Lung (tissue), 11 donors: ENCODE measurements at regions not wholly inside any gene's neighbourhood (a gene's known extent, or its start where the extent isn't known, plus 50 kb on each side); places are given as distances from the start of the nearest gene placed in this dataset.

Source experiments
- ATAC-seq: fragments of 200-7000 bp; cut with Tn5 transposase; one replicate; pipeline ENCODE4 v1.9.1; 2020; ENCODE audit warnings: moderate number of reproducible peaks; ENCODE audit not compliant: insufficient read depth, low FRiP score
- DNase-seq, 3 donors: peaks; one replicate each; pipeline ENCODE4 v3.0.0-alpha.2; 2013 to 2017
- H3K27ac ChIP-seq, 2 donors: one replicate each; pipeline ENCODE4 v1.5.1; 2013; ENCODE audit warnings: mild to moderate bottlenecking in 2 of 2, moderate library complexity in 2 of 2, control low read depth in 1 of 2, inconsistent platforms in 1 of 2, low read depth in 1 of 2, low read length in 1 of 2
- H3K27me3 ChIP-seq, 3 donors: one replicate each; pipeline ENCODE4 v1.5.1; 2013; ENCODE audit warnings: low read length in 2 of 3; ENCODE audit not compliant: control insufficient read depth in 3 of 3, insufficient read depth in 3 of 3
- H3K36me3 ChIP-seq, 4 donors: one replicate each; pipeline ENCODE4 v1.5.1; 2013; ENCODE audit warnings: low read length in 4 of 4, mild to moderate bottlenecking in 1 of 4, moderate library complexity in 1 of 4; ENCODE audit not compliant: control insufficient read depth in 4 of 4, insufficient read depth in 4 of 4
- H3K4me1 ChIP-seq, 5 donors: one replicate each; pipeline ENCODE4 v1.5.1; 2013; ENCODE audit warnings: low read length in 5 of 5, mild to moderate bottlenecking in 2 of 5, moderate library complexity in 1 of 5; ENCODE audit not compliant: control insufficient read depth in 5 of 5, insufficient read depth in 5 of 5
- H3K4me3 ChIP-seq: one replicate; pipeline ENCODE4 v1.5.1; 2013; ENCODE audit warnings: mild to moderate bottlenecking, control low read depth, moderate library complexity
- H3K9ac ChIP-seq, 2 donors: one replicate each; pipeline ENCODE4 v1.5.1; 2013; ENCODE audit warnings: low read length in 2 of 2, control low read depth in 1 of 2; ENCODE audit not compliant: insufficient read depth in 1 of 2
- H3K9me3 ChIP-seq, 4 donors: one replicate each; pipeline ENCODE4 v1.5.1; 2013; ENCODE audit warnings: low read length in 3 of 4, mild to moderate bottlenecking in 1 of 4, moderate library complexity in 1 of 4; ENCODE audit not compliant: control insufficient read depth in 4 of 4, insufficient read depth in 3 of 4
- CTCF ChIP-seq: IDR thresholded peaks from 2 replicates; pipeline ENCODE4 v1.5.1; 2012; ENCODE audit warnings: mild to moderate bottlenecking; ENCODE audit errors: control extremely low read depth, extremely low read depth
- WGBS, 2 donors: extraction: QIAGEN DNeasy Blood & Tissue Kit; methylation state at CpG; one replicate each; pipeline ENCODE4 v1.1.7; 2013; 5-methylcytosine and 5-hydroxymethylcytosine counted together
- donor health status: control.
- donor health status: control.
- donor health status: Bipolar disorder and iron deficiency.
- donor health status: healthy.
- donor health status: DM: yes; HTN: yes; CAD: no.

DNA sequence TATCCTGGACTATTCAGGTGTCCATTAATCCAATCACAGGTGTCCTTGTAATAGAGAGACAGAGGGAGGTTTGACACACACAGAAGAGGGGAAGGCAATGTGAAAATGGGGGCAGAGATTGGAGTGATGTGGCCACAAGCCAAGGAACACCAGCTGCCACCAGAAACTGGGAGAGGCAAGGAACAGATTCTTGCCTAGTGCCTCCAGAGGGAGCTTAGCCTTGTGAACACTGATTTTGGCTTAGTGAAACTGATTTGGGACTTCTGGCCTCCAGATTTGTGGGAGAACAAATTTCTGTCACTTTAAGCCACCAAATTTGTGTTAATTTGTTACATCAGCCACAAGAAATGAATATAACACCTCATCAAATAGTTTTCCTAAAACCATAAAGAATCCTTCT, 416.2 kb downstream of the ENC1 start:
- no peaks in the 10 kb centered on the region for H3K27me3 ChIP-seq
- H3K4me1 ChIP-seq = peaks cover 0 to 7% (median 2%) of the 10 kb centered on the region in 5 donors
- H3K9me3 ChIP-seq = peaks cover 0 to 5% (median 2%) of the 10 kb centered on the region in 4 donors
- H3K9ac ChIP-seq = no peak overlapping the region
- ATAC-seq = no peak
- H3K27ac ChIP-seq = no peak overlapping the region
- TF ChIP-seq CTCF = no peak
- no peaks in the 10 kb centered on the region for H3K36me3 ChIP-seq
- DNase-seq = no peak
- H3K4me3 ChIP-seq = no peak overlapping the region

GRCh38 chr5:74222806-74223205, 417.7 kb downstream of the ENC1 start:
- Histone ChIP-seq H3K36me3 (no peaks in the 10 kb centered on the region), H3K27me3 (no peaks in the 10 kb centered on the region), H3K27ac (no peak overlapping the region), H3K4me3 (no peak overlapping the region), H3K9ac (no peak overlapping the region), H3K9me3 (peaks cover 0 to 5% (median 2%) of the 10 kb centered on the region in 4 donors), H3K4me1 (peaks cover 0 to 7% (median 2%) of the 10 kb centered on the region in 5 donors)
- DNase-seq (no peak), ATAC-seq (no peak)
- TF ChIP-seq CTCF = no peak
- 50 to 70% methylated on average over 1 of the region's 1 CpG for WGBS, 2 donors

DNA sequence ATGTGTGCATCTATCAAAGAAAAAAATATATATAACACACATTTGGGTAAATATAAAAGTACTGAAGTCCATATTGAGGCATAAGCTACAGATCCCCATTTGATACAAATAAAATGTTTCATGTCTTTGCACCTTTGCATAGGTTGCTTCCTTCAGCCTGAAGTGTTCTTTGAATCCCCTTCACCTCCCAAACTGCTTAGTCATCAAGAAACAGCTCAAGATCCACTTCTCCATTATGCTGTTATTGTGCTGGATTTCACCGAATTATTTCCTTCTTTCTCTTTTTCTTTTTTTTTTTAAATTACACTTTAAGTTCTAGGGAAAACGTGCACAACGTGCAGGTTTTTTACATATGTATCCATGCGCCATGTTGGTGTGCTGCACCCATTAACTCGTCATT, 419.1 kb downstream of the ENC1 start:
- H3K27ac ChIP-seq = no peak overlapping the region
- no peaks in the 10 kb centered on the region for H3K36me3 ChIP-seq
- TF ChIP-seq CTCF = no peak
- no peak for ATAC-seq
- H3K9me3 ChIP-seq = peaks cover 0 to 4% (median 1%) of the 10 kb centered on the region in 4 donors
- DNase-seq = no peak
- no peak overlapping the region for H3K4me3 ChIP-seq
- H3K27me3 ChIP-seq = no peaks in the 10 kb centered on the region
- peaks cover 0 to 2% (median 0%) of the 10 kb centered on the region in 5 donors for H3K4me1 ChIP-seq
- WGBS, 2 donors = 64 to 76% methylated on average over 5 of the region's 5 CpGs
- no peak overlapping the region for H3K9ac ChIP-seq

DNA sequence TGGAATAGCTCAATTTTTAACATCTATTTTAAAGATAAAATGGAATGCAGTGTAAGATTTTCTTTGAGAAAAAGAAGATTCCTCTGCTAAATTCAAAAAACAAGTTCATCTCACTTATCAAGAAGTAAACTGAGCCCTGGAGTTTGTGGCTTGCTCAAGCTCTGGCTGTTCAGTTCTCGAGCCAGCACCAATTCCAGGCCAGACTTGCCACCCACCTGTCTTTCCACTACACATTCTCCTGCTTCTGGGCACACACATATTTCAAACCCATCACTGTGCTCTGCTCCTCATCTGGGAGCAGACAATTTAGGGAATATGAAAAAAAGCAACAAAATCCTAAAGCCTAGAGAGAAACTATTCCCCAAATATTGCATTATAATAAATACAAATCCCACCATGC, 424.5 kb downstream of the ENC1 start:
- ATAC-seq = no peak
- no peak for TF ChIP-seq CTCF
- no peak overlapping the region for H3K4me3 ChIP-seq

More for the DNA sequence above, 424.5 kb downstream of the ENC1 start:
- H3K27me3 ChIP-seq = no peaks in the 10 kb centered on the region
- no peaks in the 10 kb centered on the region for H3K9me3 ChIP-seq
- DNase-seq = no peak
- H3K4me1 ChIP-seq = peaks cover 0 to 10% (median 0%) of the 10 kb centered on the region in 5 donors
- WGBS, 2 donors = 86 to 87% methylated on average over 1 of the region's 1 CpG
- H3K36me3 ChIP-seq = no peaks in the 10 kb centered on the region
- no peak overlapping the region for H3K9ac ChIP-seq
- no peak overlapping the region for H3K27ac ChIP-seq
